Esophagus (tissue), 2 donors: ENCODE measurements at regions not wholly inside any gene's neighbourhood (a gene's known extent, or its start where the extent isn't known, plus 50 kb on each side); places are given as distances from the start of the nearest gene placed in this dataset.
A peak's percentile ranks its signal among the peaks of the same experiment; 100 is the strongest.
"Not testable (repeated sequence)": the region's sequence is repeated elsewhere in the genome, so short reads cannot be mapped to it uniquely, and the experiment has no call there.

Experiments
- H3K27ac ChIP-seq, 2 donors: one replicate each; pipeline ENCODE4 v1.5.1; 2013; ENCODE audit warnings: low read depth in 2 of 2, mild to moderate bottlenecking in 2 of 2, inconsistent platforms in 1 of 2, low read length in 1 of 2, moderate library complexity in 1 of 2
- H3K27me3 ChIP-seq, 2 donors: one replicate each; pipeline ENCODE4 v1.6.1; 2013; ENCODE audit warnings: low read length in 2 of 2, control low read depth in 1 of 2, mild to moderate bottlenecking in 1 of 2; ENCODE audit not compliant: insufficient read depth in 2 of 2, control insufficient read depth in 1 of 2
- H3K36me3 ChIP-seq, 2 donors: one replicate each; pipeline ENCODE4 v1.6.1; 2013; ENCODE audit warnings: low read length in 1 of 2; ENCODE audit not compliant: control insufficient read depth in 2 of 2, insufficient read depth in 2 of 2
- H3K4me1 ChIP-seq, 2 donors: one replicate each; pipeline ENCODE4 v1.6.1; 2013; ENCODE audit warnings: low read length in 1 of 2; ENCODE audit not compliant: control insufficient read depth in 2 of 2, insufficient read depth in 2 of 2
- H3K4me3 ChIP-seq, 2 donors: one replicate each; pipeline ENCODE4 v1.5.1; 2013; ENCODE audit warnings: low read length in 2 of 2, mild to moderate bottlenecking in 2 of 2, low read depth in 1 of 2, moderate library complexity in 1 of 2
- H3K9me3 ChIP-seq, 2 donors: one replicate each; pipeline ENCODE4 v1.6.1; 2013; ENCODE audit warnings: mild to moderate bottlenecking in 2 of 2, low read depth in 1 of 2, low read length in 1 of 2, moderate library complexity in 1 of 2; ENCODE audit not compliant: control insufficient read depth in 2 of 2, insufficient read depth in 1 of 2
- WGBS, 2 donors: extraction: QIAGEN DNeasy Blood & Tissue Kit; methylation state at CpG; one replicate each; pipeline ENCODE4 v1.1.7; 2013; 5-methylcytosine and 5-hydroxymethylcytosine counted together
- donor health status: healthy with polysubstance abuse.
- donor health status: Bipolar disorder and iron deficiency.

DNA sequence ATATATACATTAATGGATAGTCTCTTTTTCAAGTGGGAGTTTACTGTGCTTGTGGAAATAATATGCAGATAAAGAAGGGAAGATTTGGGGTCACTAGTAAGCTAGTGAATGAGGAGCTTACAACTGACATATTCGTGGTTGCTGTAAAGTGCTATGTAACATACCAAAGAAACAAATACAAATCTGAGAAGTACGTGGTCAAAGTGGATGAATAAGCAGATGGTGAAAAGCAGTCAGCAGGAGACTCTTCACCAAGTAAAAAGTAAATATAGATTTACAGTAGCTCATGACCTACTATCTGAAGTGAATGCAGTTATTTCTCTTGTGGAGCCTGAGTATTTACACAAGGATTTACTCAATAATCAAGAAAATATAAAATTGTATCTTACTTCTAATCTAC, 136.6 kb upstream of the ELAC2 start:
- 41 to 44% methylated on average over 2 of the region's 2 CpGs for WGBS, 2 donors
- no peak overlapping the region for H3K27ac ChIP-seq
- no peaks in the 10 kb centered on the region for H3K36me3 ChIP-seq
- H3K27me3 ChIP-seq: no peaks in the 10 kb centered on the region
- no peak overlapping the region for H3K4me3 ChIP-seq
- no peaks in the 10 kb centered on the region for H3K4me1 ChIP-seq
- no peaks in the 10 kb centered on the region for H3K9me3 ChIP-seq

DNA sequence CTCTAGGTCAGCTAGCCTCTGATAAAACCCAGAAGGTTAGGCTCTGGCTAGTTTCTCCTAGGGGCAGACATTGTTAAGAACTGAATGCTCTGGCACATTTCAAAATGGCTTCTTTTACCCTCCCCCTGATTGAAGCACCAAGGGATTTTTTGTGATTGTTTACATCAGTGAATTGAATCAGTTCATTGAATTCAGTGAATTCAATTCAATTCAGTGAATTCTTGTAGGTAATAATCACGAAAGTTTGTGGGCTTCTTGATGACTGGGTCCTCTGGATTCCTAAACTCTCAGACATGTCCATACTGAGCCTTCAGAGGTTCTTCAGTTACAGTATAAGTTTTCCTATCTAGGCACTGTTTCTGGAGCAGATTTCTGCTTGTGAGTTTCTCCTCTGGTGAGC, 135.2 kb upstream of the ELAC2 start:
- no peaks in the 10 kb centered on the region for H3K27me3 ChIP-seq
- no peaks in the 10 kb centered on the region for H3K9me3 ChIP-seq
- no peak overlapping the region for H3K4me3 ChIP-seq
- WGBS, 2 donors: 48 to 61% methylated on average over 1 of the region's 1 CpG
- H3K36me3 ChIP-seq: no peaks in the 10 kb centered on the region
- no peaks in the 10 kb centered on the region for H3K4me1 ChIP-seq
- H3K27ac ChIP-seq: no peak overlapping the region

DNA sequence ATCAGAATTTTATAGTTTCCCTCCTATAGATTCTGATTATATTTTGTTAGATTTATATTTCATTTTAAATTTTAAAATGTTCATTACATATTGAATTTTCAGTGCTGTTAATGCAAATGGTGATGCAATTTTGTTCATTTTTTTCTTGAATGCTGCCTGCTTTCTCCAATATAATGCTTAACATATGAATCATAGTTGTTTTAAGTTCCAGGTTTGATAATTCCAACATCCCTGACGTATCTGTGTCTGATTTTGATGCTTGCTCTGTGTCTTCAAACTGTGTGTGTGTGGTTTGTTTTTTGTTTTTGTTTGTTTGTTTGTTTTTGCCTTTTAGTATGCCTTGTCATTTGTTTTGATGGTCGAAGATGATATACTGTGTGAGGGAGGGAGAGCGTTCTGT, 134.7 kb upstream of the ELAC2 start:
- 71% methylated on average over 3 of the region's 3 CpGs for WGBS, 2 donors
- no peaks in the 10 kb centered on the region for H3K27me3 ChIP-seq

DNA sequence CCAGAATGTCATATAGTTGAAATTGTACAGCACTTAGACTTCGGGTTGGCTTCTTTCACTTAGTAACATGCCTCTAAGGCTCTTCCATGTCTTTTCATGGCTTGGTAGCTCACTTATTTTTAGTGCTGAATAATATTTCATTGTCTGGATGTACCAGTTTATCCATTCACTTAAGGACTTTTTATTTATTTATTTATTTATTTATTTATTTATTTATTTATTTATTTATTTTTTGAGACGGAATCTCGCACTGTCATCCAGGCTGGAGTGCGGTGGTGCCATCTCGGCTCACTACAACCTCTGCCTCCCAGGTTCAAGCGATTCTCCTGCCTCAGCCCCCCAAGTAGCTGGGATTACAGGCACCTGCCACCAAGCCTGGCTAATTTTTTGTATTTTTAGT, 132.9 kb upstream of the ELAC2 start:
- 94 to 95% methylated on average over 6 of the region's 6 CpGs for WGBS, 2 donors
- not testable (repeated sequence) for H3K27ac ChIP-seq, H3K36me3 ChIP-seq

More for the DNA sequence above, 134.7 kb upstream of the ELAC2 start:
- Histone ChIP-seq H3K27ac (no peak overlapping the region), H3K9me3 (no peaks in the 10 kb centered on the region), H3K4me1 (no peaks in the 10 kb centered on the region), H3K4me3 (no peak overlapping the region), H3K36me3 (no peaks in the 10 kb centered on the region)

DNA sequence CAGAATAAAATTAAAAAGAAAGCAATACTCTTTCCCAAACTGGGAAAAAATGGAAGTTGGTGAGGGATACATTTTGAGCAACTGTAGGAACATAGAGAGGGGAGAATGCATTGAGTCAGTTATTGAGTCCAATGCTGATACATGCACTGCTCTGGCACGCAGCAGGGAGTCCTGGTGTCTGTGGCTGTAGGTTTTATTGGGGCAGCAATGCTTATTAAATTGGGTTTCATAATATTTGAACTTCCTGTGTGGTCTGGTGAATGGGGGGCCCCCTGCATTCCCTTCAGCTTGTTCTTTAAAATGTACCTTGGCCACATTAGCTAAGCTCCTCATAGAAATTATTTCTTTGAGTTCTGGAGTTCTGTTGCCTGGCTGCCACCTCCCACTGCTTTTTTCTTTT, 125.2 kb upstream of the ELAC2 start:
- no peak overlapping the region for H3K27ac ChIP-seq
- H3K36me3 ChIP-seq: no peaks in the 10 kb centered on the region
- WGBS, 2 donors: 67 to 83% methylated on average over 1 of the region's 1 CpG

More for the DNA sequence above, 132.9 kb upstream of the ELAC2 start:
- not testable (repeated sequence) for H3K9me3 ChIP-seq, H3K4me1 ChIP-seq, H3K27me3 ChIP-seq, H3K4me3 ChIP-seq

DNA sequence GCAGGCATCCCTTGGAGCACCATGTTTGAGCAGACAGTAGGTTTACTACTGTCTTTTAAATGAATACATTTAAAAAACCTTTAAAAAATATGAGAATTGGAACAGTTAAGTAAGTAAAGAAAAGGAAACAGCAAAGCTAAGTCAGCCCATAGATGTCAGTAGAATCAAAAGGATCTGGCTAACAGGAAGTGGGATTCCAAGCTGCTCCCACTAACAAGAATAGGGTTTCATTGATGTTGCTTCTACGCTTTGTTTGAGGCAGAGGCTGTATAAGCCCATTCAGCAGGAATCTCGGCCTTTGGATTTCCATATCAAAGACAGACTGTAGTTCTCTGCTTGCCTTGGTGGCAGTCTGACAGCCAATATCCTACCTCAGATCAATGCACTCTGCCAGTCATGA, 122.9 kb upstream of the ELAC2 start:
- H3K4me1 ChIP-seq: no peaks in the 10 kb centered on the region
- H3K9me3 ChIP-seq: peaks cover 0 to 4% of the 10 kb centered on the region in 2 donors
- H3K27ac ChIP-seq: no peak overlapping the region
- no peak overlapping the region for H3K4me3 ChIP-seq
- H3K27me3 ChIP-seq: no peaks in the 10 kb centered on the region
- WGBS, 2 donors: 33 to 54% methylated on average over 2 of the region's 2 CpGs
- no peaks in the 10 kb centered on the region for H3K36me3 ChIP-seq

More for the DNA sequence above, 125.2 kb upstream of the ELAC2 start:
- Histone ChIP-seq H3K27me3 (no peaks in the 10 kb centered on the region), H3K9me3 (peaks cover 0 to 4% of the 10 kb centered on the region in 2 donors), H3K4me1 (no peaks in the 10 kb centered on the region), H3K4me3 (no peak overlapping the region)

DNA sequence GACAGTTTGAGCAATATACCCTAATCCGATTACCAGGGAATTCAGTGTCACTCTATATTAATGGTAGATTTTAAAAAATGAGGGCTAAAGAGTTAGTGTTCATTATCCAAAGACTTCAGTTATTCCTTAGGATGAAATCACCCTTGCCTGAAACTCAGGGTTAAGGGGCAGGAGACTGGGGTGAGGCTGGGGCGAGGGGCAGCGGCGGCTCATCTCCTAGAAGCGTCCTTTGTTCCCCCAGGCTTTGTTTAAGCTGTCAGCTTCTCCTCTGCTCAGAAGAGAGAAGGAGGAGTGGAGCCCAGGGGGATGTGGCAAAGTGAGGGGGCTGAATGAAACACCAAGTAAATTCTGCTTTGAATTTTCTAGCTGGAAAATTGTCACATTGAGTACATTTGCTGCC, 117.7 kb upstream of the ELAC2 start:
- Histone ChIP-seq H3K4me3 (no peak overlapping the region), H3K36me3 (no peaks in the 10 kb centered on the region), H3K27me3 (no peaks in the 10 kb centered on the region), H3K27ac (peak overlapping the region in 1 of 2 donors; percentile 3), H3K4me1 (no peaks in the 10 kb centered on the region), H3K9me3 (peaks cover 3 to 4% of the 10 kb centered on the region in 2 donors)
- WGBS, 2 donors: 40 to 42% methylated on average over 5 of the region's 5 CpGs

DNA sequence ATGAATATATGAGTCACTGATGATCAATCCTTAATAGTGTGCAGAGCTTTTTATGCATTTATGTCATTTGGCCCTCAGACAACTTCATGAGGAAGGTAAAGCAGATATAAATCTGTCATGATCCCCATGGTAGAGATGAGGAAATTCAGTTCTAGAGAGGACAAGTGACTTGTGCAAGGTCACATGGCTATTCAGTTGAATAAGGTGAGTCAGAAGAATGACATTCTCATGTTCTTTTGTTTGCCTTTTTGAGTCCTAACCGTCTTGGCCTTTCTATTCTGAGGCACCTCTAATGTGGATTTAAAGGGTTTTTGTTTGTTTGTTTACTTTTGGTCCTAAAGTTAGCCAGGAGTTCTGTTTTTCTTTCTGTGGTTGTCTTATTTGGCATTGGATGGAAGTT, 116.2 kb upstream of the ELAC2 start:
- Histone ChIP-seq H3K27me3 (no peaks in the 10 kb centered on the region), H3K36me3 (no peaks in the 10 kb centered on the region), H3K4me3 (no peak overlapping the region), H3K4me1 (no peaks in the 10 kb centered on the region), H3K9me3 (peaks cover 3 to 4% of the 10 kb centered on the region in 2 donors), H3K27ac (no peak overlapping the region)
- 11 to 16% methylated on average over 1 of the region's 1 CpG for WGBS, 2 donors

DNA sequence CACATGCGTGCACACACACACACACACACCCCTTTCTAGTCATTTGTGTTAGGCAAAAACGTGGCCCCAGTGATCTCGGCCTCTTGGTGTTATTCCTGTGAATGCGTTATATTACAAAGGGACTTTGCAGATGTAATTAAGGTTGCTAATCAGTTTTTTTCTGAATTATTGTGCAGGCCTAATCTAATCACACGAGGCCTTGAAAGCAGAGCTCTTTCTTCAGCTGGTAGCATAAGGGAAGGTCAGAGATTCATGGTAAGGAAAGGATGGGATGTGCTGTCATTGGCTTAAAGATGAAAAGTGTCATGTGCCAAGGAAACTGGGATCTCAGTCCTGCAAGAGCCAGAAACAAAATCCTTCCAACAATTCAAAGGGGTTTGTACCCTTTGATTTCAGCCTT, 113.4 kb upstream of the ELAC2 start:
- Histone ChIP-seq H3K4me3 (no peak overlapping the region), H3K36me3 (no peaks in the 10 kb centered on the region), H3K27me3 (no peaks in the 10 kb centered on the region), H3K9me3 (peaks cover 0 to 3% of the 10 kb centered on the region in 2 donors), H3K27ac (no peak overlapping the region), H3K4me1 (no peaks in the 10 kb centered on the region)
- 58 to 63% methylated on average over 5 of the region's 5 CpGs for WGBS, 2 donors

DNA sequence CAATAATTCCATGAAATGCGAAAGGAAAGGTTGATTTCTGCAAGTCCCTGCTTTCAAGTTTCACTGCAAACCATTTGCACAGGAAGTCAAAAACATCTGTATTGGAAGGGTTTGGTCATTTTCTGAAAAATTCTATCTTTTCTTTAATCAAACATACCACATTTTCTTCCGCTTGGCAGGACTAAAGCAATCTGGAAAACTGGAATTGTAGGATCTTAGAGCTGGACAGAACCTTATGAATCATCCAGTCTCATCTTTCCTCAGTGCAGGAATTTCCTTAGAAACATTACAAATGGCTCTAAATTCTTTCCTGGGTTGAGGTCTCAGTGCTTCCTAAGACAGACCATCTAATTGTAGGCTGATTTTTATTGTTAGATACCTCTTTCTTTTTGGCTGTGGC, 111.5 kb upstream of the ELAC2 start:
- H3K27me3 ChIP-seq: no peaks in the 10 kb centered on the region
- no peaks in the 10 kb centered on the region for H3K9me3 ChIP-seq
- 83 to 89% methylated on average over 2 of the region's 2 CpGs for WGBS, 2 donors
- H3K4me3 ChIP-seq: no peak overlapping the region
- no peaks in the 10 kb centered on the region for H3K36me3 ChIP-seq
- no peaks in the 10 kb centered on the region for H3K4me1 ChIP-seq
- H3K27ac ChIP-seq: no peak overlapping the region
